Panc1 (cell line): ENCODE measurements at regions not wholly inside any gene's neighbourhood (a gene's known extent, or its start where the extent isn't known, plus 50 kb on each side); places are given as distances from the start of the nearest gene placed in this dataset.

Source experiments
- TF ChIP-seq, protein P1 (sequence below): fragments of 450-650 bp; IDR thresholded peaks from 2 replicates; pipeline ENCODE4 v1.5.1; 2017; ENCODE audit warnings: mild to moderate bottlenecking
- TF ChIP-seq, protein P2 (sequence below), 2 experiments: IDR thresholded peaks; 2 replicates each; pipeline ENCODE4 v1.6.1; 2011 to 2012; ENCODE audit warnings: low read depth in 2 of 2, control low read depth in 1 of 2, low read length in 1 of 2, mild to moderate bottlenecking in 1 of 2, moderate library complexity in 1 of 2; ENCODE audit not compliant: insufficient read depth in 1 of 2

DNA sequence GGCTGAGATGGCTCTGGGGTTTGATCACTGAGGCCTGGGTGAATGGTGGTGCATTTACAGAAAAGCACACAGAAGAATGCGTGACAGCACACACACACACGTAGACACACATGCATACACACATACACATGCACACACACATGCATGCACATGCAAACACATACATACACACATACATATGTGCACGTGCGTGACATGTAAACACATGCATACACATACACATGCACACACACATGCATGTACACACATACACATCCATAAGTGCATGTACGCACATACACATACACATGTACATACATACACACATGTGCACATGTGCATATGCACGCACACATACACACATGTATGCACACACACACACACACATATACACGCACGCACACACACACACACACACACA is 108.4 kb downstream of the AIPL1 start:
- TF ChIP-seq, protein P1, sequence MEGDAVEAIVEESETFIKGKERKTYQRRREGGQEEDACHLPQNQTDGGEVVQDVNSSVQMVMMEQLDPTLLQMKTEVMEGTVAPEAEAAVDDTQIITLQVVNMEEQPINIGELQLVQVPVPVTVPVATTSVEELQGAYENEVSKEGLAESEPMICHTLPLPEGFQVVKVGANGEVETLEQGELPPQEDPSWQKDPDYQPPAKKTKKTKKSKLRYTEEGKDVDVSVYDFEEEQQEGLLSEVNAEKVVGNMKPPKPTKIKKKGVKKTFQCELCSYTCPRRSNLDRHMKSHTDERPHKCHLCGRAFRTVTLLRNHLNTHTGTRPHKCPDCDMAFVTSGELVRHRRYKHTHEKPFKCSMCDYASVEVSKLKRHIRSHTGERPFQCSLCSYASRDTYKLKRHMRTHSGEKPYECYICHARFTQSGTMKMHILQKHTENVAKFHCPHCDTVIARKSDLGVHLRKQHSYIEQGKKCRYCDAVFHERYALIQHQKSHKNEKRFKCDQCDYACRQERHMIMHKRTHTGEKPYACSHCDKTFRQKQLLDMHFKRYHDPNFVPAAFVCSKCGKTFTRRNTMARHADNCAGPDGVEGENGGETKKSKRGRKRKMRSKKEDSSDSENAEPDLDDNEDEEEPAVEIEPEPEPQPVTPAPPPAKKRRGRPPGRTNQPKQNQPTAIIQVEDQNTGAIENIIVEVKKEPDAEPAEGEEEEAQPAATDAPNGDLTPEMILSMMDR, result no peak
- TF ChIP-seq, protein P2, sequence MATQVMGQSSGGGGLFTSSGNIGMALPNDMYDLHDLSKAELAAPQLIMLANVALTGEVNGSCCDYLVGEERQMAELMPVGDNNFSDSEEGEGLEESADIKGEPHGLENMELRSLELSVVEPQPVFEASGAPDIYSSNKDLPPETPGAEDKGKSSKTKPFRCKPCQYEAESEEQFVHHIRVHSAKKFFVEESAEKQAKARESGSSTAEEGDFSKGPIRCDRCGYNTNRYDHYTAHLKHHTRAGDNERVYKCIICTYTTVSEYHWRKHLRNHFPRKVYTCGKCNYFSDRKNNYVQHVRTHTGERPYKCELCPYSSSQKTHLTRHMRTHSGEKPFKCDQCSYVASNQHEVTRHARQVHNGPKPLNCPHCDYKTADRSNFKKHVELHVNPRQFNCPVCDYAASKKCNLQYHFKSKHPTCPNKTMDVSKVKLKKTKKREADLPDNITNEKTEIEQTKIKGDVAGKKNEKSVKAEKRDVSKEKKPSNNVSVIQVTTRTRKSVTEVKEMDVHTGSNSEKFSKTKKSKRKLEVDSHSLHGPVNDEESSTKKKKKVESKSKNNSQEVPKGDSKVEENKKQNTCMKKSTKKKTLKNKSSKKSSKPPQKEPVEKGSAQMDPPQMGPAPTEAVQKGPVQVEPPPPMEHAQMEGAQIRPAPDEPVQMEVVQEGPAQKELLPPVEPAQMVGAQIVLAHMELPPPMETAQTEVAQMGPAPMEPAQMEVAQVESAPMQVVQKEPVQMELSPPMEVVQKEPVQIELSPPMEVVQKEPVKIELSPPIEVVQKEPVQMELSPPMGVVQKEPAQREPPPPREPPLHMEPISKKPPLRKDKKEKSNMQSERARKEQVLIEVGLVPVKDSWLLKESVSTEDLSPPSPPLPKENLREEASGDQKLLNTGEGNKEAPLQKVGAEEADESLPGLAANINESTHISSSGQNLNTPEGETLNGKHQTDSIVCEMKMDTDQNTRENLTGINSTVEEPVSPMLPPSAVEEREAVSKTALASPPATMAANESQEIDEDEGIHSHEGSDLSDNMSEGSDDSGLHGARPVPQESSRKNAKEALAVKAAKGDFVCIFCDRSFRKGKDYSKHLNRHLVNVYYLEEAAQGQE (IDR thresholded peaks at IDR 0.05; ENCODE audit: insufficient read depth in 1 of 2, low read depth in 2 of 2, low read length in 1 of 2), result no peak
